ENCODE measurements at regions not wholly inside any gene's neighbourhood (a gene's known extent, or its start where the extent isn't known, plus 50 kb on each side); places are given as distances from the start of the nearest gene placed in this dataset.

- Histone ChIP-seq H3K4me3 (no peak overlapping the region), H3K4me1 (ENCODE audit: low read depth) (peaks cover 4% of the 10 kb centered on the region), H3K9me3 (ENCODE audit: low read depth) (no peaks in the 10 kb centered on the region), H3K27me3 (no peaks in the 10 kb centered on the region), H3K27ac (no peak overlapping the region), H3K36me3 (no peaks in the 10 kb centered on the region)
- TF ChIP-seq, protein P1, sequence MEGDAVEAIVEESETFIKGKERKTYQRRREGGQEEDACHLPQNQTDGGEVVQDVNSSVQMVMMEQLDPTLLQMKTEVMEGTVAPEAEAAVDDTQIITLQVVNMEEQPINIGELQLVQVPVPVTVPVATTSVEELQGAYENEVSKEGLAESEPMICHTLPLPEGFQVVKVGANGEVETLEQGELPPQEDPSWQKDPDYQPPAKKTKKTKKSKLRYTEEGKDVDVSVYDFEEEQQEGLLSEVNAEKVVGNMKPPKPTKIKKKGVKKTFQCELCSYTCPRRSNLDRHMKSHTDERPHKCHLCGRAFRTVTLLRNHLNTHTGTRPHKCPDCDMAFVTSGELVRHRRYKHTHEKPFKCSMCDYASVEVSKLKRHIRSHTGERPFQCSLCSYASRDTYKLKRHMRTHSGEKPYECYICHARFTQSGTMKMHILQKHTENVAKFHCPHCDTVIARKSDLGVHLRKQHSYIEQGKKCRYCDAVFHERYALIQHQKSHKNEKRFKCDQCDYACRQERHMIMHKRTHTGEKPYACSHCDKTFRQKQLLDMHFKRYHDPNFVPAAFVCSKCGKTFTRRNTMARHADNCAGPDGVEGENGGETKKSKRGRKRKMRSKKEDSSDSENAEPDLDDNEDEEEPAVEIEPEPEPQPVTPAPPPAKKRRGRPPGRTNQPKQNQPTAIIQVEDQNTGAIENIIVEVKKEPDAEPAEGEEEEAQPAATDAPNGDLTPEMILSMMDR (IDR thresholded peaks at IDR 0.05; ENCODE audit: low read depth, low read length) = no peak
- DNase-seq (ENCODE audit: low read depth in 1 of 2, low spot score in 1 of 2) = no peak
Measured at GRCh38 chr4:38315286-38315685, 348.7 kb upstream of the KLF3 start.

GRCh38 chr4:38316045-38316444, 348.0 kb upstream of the KLF3 start:
- TF ChIP-seq, protein P1 (IDR thresholded peaks at IDR 0.05; ENCODE audit: low read depth, low read length) = no peak
- no peak for DNase-seq (ENCODE audit: low read depth in 1 of 2, low spot score in 1 of 2)
- Histone ChIP-seq H3K36me3 (no peaks in the 10 kb centered on the region), H3K9me3 (ENCODE audit: low read depth) (no peaks in the 10 kb centered on the region), H3K27ac (no peak overlapping the region), H3K4me3 (no peak overlapping the region), H3K27me3 (no peaks in the 10 kb centered on the region), H3K4me1 (ENCODE audit: low read depth) (peaks cover 4% of the 10 kb centered on the region)

- TF ChIP-seq, protein P1 (IDR thresholded peaks at IDR 0.05; ENCODE audit: low read depth, low read length) = no peak
- peaks cover 4% of the 10 kb centered on the region for H3K4me1 ChIP-seq (ENCODE audit: low read depth)
- H3K27ac ChIP-seq = no peak overlapping the region
- H3K9me3 ChIP-seq (ENCODE audit: low read depth) = no peaks in the 10 kb centered on the region
- H3K27me3 ChIP-seq = no peaks in the 10 kb centered on the region
- H3K36me3 ChIP-seq = no peaks in the 10 kb centered on the region
- H3K4me3 ChIP-seq = no peak overlapping the region
- DNase-seq (ENCODE audit: low read depth in 1 of 2, low spot score in 1 of 2) = no peak
Measured at GRCh38 chr4:38317041-38317674, 346.8 kb upstream of the KLF3 start.

DNA sequence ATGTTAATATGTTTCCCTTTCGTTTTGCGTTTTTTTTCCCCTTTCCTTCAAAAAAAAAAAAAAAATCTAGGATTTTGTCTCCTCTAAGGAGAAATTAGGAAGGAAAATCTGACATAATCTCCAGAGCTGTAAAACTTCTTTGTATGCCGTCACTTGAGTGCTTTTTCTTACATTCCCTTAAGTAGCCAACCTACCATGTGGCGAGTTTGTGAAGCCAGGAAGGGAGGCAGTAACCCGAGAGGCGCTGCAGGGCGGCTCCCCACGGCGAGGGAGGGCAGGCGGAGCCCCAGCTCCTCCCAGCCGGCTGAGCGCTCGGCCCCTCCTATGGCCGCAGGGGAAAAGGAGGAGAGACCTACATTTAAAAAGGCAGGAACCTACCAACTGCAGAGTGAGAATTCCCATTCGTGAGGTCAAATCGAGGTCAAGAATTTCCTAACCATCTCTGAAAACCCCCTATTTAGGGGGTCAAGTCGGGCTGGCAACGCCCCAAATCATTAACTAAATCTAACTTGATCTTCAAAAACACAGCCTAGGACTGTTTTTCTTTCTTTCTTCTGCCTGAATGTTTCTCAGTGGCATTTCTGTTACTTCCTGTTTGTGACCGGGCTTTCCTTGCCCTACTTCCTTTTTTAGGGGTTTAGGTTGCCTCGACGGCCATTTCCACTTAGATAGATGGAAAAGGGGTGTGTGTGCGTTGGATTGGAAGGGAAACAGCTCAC, 345.1 kb upstream of the KLF3 start:
- TF ChIP-seq, protein P1 (IDR thresholded peaks at IDR 0.05; ENCODE audit: low read depth, low read length) = no peak
- Histone ChIP-seq H3K27ac (peak overlapping the region; percentile 15), H3K36me3 (no peaks in the 10 kb centered on the region), H3K4me3 (no peak overlapping the region), H3K4me1 (ENCODE audit: low read depth) (peaks cover 4% of the 10 kb centered on the region), H3K27me3 (no peaks in the 10 kb centered on the region), H3K9me3 (ENCODE audit: low read depth) (no peaks in the 10 kb centered on the region)
- peak; percentile 89 to 99 for DNase-seq (ENCODE audit: low read depth in 1 of 2, low spot score in 1 of 2)

- H3K4me1 ChIP-seq (ENCODE audit: low read depth) = peaks cover 4% of the 10 kb centered on the region
- H3K27me3 ChIP-seq = no peaks in the 10 kb centered on the region
- TF ChIP-seq, protein P1 (IDR thresholded peaks at IDR 0.05; ENCODE audit: low read depth, low read length) = peak; percentile 100
- peak; percentile 86 to 98 for DNase-seq (ENCODE audit: low read depth in 1 of 2, low spot score in 1 of 2)
- H3K4me3 ChIP-seq = no peak overlapping the region
- no peaks in the 10 kb centered on the region for H3K36me3 ChIP-seq
- no peaks in the 10 kb centered on the region for H3K9me3 ChIP-seq (ENCODE audit: low read depth)
- peak overlapping the region; percentile 15 for H3K27ac ChIP-seq
Measured at GRCh38 chr4:38319456-38320342, 344.3 kb upstream of the KLF3 start.
